ENCODE measurements at regions not wholly inside any gene's neighbourhood (a gene's known extent, or its start where the extent isn't known, plus 50 kb on each side); places are given as distances from the start of the nearest gene placed in this dataset.

GRCh38 chr5:5695266-5695665 is 272.8 kb downstream of the ICE1 start:
- TF ChIP-seq EZH2 (IDR thresholded peaks at IDR 0.05; ENCODE audit: borderline replicate concordance, low read length), result no peak
- no peak for TF ChIP-seq CTCF (conservative IDR thresholded peaks at IDR 0.05 in 1 of 2, IDR thresholded peaks at IDR 0.05 in 1 of 2; ENCODE audit: extremely low read depth in 1 of 2, insufficient read depth in 1 of 2, low read depth in 1 of 2, low read length in 2 of 2)

Data from mammary epithelial cell (primary cell).